HG02981 (cell line): ENCODE measurements at regions not wholly inside any gene's neighbourhood (a gene's known extent, or its start where the extent isn't known, plus 50 kb on each side); places are given as distances from the start of the nearest gene placed in this dataset.
"Not testable (repeated sequence)": the region's sequence is repeated elsewhere in the genome, so short reads cannot be mapped to it uniquely, and the experiment has no call there.

Experiments
- ATAC-seq: cut with Tn5 transposase; IDR thresholded peaks from one replicate; pipeline ENCODE4 v1.9.1; 2021; ENCODE audit warnings: mild to moderate bottlenecking, moderate library complexity; ENCODE audit not compliant: unreplicated experiment

DNA sequence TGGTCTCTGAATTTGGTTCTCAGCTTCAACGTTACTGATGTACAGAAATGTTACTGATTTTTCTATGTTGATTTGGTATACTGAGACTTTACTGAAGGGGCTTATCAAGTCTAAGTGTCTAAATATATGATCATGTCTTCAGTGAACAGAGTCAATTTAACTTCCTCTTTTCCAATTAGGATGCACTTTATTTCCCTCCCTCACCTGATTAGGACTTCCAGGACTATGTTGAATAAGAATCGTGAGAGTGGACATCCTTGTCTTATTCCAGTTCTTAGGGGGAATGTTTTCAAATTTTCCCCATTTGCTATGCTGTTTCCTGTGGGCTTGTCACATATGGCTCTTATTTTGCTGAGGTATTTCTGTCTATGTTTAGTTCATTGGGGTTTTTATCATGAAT, 349.5 kb downstream of the PRR16 start:
- ATAC-seq: no peak

- ATAC-seq: no peak
These were observed 353.2 kb downstream of the PRR16 start for GRCh38 chr5:120817044-120817985.

DNA sequence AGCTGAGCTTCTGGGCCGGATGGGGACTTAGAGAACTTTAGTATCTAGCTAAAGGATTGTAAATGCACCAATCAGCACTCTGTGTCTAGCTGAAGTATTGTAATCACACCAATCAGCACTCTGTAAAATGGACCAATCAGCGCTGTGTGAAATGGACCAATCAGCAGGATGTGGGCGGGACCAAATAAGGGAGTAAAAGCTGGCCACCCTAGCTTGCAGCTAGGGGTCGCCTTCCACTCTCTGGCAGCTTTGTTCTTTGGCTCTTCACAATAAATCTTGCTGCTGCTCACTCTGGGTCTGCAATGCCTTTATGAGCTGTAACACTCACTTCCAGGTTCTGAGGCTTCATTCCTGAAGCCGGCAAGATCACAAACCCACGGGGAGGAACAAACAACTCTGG, 354.0 kb downstream of the PRR16 start:
- no peak for ATAC-seq

DNA sequence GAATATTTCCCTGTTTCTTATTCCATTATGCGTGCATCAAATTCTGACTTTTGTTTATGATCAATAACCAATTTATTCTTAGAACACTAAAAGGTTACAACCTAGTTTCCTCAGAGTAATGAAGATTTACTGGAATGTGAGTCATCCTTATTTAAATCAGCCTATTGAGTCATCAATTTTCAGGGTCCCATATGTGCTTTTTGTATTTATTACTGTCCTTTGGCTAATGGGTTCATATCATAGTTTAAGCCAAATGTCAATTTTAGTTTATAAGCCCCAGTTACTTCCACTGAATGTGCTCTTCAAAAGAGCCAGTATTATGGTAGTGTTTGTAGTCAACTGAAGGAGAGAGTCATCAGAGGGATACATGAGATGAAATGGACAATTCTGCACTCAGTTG, 359.2 kb downstream of the PRR16 start:
- ATAC-seq: no peak

GRCh38 chr5:120831646-120832045, 367.5 kb downstream of the PRR16 start:
- ATAC-seq: not testable (repeated sequence)

DNA sequence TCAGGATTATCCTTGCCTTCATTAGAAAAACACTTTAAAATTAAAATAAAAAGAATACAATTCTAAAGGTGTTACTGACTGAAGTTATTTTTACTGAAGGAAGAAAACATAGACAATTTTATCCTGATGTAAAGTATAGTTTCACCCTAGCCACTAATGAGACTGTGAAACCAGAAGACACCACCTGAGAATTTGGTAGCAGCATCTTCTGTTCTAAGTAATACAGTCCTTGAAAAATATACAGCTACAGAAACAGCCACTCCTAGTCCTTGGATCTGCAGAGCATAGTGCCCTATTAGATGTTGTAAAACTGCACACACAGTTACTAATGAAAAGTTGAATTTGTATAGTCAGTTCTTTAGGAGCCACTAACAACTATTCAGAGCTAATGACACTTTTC, 377.7 kb downstream of the PRR16 start:
- ATAC-seq: no peak

- no peak for ATAC-seq
These were observed 379.4 kb downstream of the PRR16 start for GRCh38 chr5:120843390-120843980.

DNA sequence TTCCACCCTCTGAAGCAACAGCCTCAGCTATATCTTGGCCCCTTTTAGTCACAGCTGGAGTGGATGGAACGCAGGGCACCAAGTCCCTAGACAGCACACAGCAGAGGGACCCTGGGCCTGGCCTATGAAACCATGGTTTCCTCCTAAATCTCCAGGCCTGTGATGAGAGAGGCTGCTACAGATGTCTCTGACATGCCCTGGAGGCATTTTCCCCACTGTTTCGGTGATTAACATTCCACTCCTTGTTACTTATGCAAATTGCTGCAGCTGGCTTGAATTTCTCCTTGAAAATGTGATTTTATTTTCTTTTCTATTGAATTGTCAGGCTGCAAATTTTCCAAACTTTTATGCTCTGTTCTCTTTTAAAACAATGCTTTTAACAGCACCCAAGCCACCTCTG, 384.8 kb downstream of the PRR16 start:
- ATAC-seq: no peak

GRCh38 chr5:120852222-120852860, 388.2 kb downstream of the PRR16 start:
- ATAC-seq: no peak

DNA sequence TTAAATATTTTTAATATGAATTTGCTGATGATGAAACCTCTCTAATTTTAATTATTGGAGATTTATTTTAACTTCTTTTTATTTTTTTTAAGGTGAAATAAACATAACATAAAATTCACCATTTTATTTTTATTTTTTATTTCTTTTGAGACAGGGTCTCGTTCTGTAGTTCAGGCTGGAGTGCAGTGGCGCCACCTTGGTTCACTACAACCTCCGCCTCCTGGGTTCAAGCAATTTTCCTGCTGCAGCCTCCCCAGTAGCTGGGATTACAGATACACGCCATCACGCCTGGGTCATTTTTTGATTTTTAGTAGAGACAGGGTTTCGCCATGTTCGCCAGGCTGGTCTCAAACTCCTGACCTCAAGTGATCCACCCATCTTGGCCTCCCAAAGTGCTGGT, 402.9 kb downstream of the PRR16 start:
- ATAC-seq: no peak

DNA sequence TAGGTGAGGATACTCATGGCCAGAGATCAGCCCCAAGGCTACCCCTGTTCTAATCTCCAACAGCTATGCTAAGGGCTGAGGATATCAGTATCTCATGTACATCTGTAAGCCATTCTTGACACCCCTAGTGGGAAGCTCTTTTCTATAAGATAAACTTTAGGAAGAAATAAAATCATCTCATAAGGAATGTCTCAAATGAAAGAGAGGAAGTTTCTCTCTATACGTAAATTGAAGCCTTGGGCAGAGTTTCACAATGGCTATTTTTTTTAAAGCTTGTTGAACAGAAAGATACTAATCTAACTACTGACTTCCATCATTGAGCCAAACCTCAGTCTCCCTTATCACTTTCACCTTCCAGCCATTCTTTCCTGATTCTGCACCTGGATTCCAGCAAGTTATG, 405.7 kb downstream of the PRR16 start:
- ATAC-seq: no peak

- no peak for ATAC-seq
These were observed 408.2 kb downstream of the PRR16 start for GRCh38 chr5:120872297-120872696.

GRCh38 chr5:120873083-120873482, 409.0 kb downstream of the PRR16 start:
- ATAC-seq: no peak

DNA sequence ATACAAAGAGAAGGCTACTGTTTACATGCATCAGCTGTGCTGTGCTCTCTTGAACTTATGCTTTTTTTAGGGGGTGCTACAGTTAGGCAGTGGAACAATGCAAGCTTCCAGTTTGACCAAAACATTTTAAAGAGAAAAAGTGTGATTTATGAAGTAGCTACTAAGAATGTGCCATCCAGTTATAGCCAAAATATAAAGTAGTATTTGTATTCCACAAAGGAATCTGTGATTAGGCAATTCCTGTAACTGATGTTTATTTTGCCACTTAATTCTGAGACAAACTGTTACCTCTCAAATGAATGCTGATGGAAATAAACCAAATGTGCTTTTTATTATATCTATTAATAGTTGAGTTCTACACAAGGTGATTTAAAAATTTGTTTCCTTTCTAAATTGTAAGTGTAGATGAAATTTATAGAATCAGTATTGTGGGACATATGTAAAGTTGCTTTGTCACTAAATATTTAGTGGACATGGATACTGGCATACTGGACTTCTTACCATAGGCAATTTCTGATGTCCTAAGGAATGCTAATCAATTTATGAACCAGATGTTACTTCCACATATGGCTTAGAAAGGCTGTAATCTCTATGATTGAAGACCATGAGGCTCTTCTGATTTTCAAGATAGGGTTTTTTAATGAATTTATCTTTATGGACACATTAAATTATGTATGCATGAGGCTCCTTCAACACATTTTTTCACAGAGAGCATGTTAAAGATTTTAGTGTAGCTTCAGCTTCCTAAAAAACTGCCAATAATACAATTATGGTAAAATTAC, 410.2 kb downstream of the PRR16 start:
- no peak for ATAC-seq

- no peak for ATAC-seq
These were observed 418.1 kb downstream of the PRR16 start for GRCh38 chr5:120882038-120882775.

DNA sequence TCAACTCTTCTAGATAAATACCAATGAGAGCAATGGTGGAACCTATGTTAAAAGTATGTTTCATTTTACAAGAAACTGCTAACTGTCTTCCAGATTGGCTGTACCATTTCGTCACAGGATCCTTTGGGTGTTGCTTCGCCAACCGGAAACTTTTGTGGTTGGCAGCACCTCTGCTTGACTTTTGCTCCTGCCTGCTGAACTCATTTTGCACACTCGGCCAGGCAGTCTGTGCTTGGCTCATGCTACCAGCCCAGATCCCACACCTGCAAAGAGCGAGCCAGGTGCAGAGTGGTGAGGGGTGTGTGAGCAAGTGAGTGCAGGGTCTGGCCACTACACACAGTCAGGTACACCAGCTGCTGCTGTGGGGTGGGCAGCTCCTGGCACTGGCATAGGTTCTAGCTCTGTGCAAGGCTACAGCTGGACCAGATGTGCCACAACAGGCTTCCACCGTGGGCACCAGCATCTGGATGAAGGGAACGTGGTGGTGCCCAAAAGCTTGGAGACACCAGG, 422.3 kb downstream of the PRR16 start:
- ATAC-seq: no peak

DNA sequence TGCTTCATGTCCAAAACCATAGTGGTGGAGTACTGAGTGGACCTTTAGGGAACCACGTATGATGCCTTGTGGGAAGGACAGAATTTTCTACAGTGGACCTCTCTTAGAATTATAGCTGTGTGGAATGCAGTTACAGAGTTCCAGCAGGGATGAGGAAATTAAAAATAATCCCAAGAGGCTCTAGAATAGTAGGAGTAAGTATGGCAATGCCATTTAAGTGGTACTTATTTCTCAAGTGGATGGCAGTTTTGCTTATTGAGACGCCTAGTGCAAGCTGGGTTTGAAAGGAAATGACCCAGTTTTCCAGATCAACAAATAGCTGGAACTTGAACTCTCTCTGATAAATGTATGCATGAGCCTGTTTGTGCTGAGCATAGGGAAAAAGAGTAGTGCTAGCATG, 431.6 kb downstream of the PRR16 start:
- no peak for ATAC-seq

DNA sequence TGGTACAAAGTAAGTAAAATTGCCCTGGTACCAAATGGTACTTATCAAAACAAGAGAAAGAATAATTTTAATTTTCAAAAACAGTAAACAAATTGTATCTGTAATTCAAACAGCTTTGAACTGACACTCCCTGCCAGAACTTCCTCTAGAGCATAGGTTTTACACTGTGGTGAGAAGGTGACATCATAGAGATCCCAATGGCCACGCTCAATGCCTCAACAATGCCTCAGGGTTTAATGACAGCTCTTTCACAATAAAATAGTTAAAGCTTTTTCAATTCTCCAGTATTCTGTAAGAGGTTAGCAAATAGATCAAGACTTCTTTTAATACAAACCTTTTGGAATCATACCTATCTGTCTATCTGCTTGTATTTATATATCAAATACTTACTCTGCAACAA, 437.1 kb downstream of the PRR16 start:
- no peak for ATAC-seq

GRCh38 chr5:120907953-120908352, 443.9 kb downstream of the PRR16 start:
- ATAC-seq: no peak

- no peak for ATAC-seq
These were observed 446.5 kb downstream of the PRR16 start for GRCh38 chr5:120910629-120911028.
